ENCODE measurements at regions not wholly inside any gene's neighbourhood (a gene's known extent, or its start where the extent isn't known, plus 50 kb on each side); places are given as distances from the start of the nearest gene placed in this dataset.

- ChIA-PET CTCF (no interaction called here), POLR2A (no interaction called here)
- TF ChIP-seq YY1 (tag by site-specific recombination; IDR thresholded peaks at IDR 0.05) (no peak), ZNF510 (tag by site-specific recombination; IDR thresholded peaks at IDR 0.05; ENCODE audit: insufficient replicate concordance) (no peak), ZNF324 (tag by site-specific recombination; IDR thresholded peaks at IDR 0.05) (no peak), PATZ1 (tag by site-specific recombination; IDR thresholded peaks at IDR 0.05) (no peak), ZFHX2 (tag by site-specific recombination; conservative IDR thresholded peaks at IDR 0.05) (no peak), HIC1 (tag by site-specific recombination; IDR thresholded peaks at IDR 0.05) (no peak)
- H3K4me1 ChIP-seq (ENCODE audit: control insufficient read depth, insufficient read depth, low read length), result no peaks in the 10 kb centered on the region
- no peaks in the 10 kb centered on the region for H3K36me3 ChIP-seq (ENCODE audit: control insufficient read depth in 2 of 2, insufficient read depth in 1 of 2, low read length in 2 of 2)
- H3K27ac ChIP-seq (ENCODE audit: extremely low read depth, low read depth, low read length), result no peak overlapping the region
- no peak overlapping the region for H3K4me3 ChIP-seq (ENCODE audit: low read depth, low read length)
- no peaks in the 10 kb centered on the region for H3K9me3 ChIP-seq (ENCODE audit: control insufficient read depth, insufficient read depth, low read depth, low read length)
Observed at GRCh38 chr7:10612950-10613349, 360.7 kb upstream of the PHF14 start.

DNA sequence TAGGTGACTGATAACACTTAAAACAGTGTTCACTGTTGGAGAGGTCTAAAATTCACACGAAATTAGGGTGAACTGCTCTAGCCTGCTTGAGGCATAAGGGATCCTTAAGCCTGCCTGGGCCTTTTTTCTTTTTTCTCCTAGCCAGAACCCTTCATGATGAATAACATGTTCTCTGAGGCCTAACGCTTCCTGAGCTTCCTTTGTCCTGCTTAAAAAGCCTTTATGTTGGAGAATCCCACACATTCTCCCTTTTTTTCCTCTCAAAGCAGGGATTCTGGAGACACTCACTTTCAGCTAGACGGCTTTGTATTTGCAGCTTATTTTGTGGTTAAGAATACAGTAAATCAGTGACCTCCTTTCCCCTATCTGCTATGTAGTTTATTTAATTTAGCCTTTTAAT is 354.7 kb upstream of the PHF14 start:
- Histone ChIP-seq H3K36me3 (ENCODE audit: control insufficient read depth in 2 of 2, insufficient read depth in 1 of 2, low read length in 2 of 2) (no peaks in the 10 kb centered on the region), H3K4me1 (ENCODE audit: control insufficient read depth, insufficient read depth, low read length) (no peaks in the 10 kb centered on the region), H3K9me3 (ENCODE audit: control insufficient read depth, insufficient read depth, low read depth, low read length) (no peaks in the 10 kb centered on the region), H3K4me3 (ENCODE audit: low read depth, low read length) (no peak overlapping the region), H3K27ac (ENCODE audit: extremely low read depth, low read depth, low read length) (no peak overlapping the region)
- no peak for TF ChIP-seq ZNF623 (tag by site-specific recombination; IDR thresholded peaks at IDR 0.05)
- ChIA-PET CTCF (no interaction called here), POLR2A (no interaction called here)

- ChIA-PET CTCF (no interaction called here), POLR2A (no interaction called here)
- Histone ChIP-seq H3K4me1 (ENCODE audit: control insufficient read depth, insufficient read depth, low read length) (no peaks in the 10 kb centered on the region), H3K36me3 (ENCODE audit: control insufficient read depth in 2 of 2, insufficient read depth in 1 of 2, low read length in 2 of 2) (no peaks in the 10 kb centered on the region), H3K27ac (ENCODE audit: extremely low read depth, low read depth, low read length) (no peak overlapping the region), H3K4me3 (ENCODE audit: low read depth, low read length) (no peak overlapping the region), H3K9me3 (ENCODE audit: control insufficient read depth, insufficient read depth, low read depth, low read length) (no peaks in the 10 kb centered on the region)
- TF ChIP-seq WT1 (tag by site-specific recombination; IDR thresholded peaks at IDR 0.05) (no peak), INSM2 (tag by site-specific recombination; IDR thresholded peaks at IDR 0.05) (no peak), ZNF24 (tag by site-specific recombination; IDR thresholded peaks at IDR 0.05) (no peak)
- TF ChIP-seq, protein P1, sequence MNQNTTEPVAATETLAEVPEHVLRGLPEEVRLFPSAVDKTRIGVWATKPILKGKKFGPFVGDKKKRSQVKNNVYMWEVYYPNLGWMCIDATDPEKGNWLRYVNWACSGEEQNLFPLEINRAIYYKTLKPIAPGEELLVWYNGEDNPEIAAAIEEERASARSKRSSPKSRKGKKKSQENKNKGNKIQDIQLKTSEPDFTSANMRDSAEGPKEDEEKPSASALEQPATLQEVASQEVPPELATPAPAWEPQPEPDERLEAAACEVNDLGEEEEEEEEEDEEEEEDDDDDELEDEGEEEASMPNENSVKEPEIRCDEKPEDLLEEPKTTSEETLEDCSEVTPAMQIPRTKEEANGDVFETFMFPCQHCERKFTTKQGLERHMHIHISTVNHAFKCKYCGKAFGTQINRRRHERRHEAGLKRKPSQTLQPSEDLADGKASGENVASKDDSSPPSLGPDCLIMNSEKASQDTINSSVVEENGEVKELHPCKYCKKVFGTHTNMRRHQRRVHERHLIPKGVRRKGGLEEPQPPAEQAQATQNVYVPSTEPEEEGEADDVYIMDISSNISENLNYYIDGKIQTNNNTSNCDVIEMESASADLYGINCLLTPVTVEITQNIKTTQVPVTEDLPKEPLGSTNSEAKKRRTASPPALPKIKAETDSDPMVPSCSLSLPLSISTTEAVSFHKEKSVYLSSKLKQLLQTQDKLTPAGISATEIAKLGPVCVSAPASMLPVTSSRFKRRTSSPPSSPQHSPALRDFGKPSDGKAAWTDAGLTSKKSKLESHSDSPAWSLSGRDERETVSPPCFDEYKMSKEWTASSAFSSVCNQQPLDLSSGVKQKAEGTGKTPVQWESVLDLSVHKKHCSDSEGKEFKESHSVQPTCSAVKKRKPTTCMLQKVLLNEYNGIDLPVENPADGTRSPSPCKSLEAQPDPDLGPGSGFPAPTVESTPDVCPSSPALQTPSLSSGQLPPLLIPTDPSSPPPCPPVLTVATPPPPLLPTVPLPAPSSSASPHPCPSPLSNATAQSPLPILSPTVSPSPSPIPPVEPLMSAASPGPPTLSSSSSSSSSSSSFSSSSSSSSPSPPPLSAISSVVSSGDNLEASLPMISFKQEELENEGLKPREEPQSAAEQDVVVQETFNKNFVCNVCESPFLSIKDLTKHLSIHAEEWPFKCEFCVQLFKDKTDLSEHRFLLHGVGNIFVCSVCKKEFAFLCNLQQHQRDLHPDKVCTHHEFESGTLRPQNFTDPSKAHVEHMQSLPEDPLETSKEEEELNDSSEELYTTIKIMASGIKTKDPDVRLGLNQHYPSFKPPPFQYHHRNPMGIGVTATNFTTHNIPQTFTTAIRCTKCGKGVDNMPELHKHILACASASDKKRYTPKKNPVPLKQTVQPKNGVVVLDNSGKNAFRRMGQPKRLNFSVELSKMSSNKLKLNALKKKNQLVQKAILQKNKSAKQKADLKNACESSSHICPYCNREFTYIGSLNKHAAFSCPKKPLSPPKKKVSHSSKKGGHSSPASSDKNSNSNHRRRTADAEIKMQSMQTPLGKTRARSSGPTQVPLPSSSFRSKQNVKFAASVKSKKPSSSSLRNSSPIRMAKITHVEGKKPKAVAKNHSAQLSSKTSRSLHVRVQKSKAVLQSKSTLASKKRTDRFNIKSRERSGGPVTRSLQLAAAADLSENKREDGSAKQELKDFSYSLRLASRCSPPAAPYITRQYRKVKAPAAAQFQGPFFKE (tag by site-specific recombination; IDR thresholded peaks at IDR 0.05; ENCODE audit: borderline replicate concordance), result no peak
Observed at GRCh38 chr7:10632712-10633111, 341.0 kb upstream of the PHF14 start.

Measured in HEK293 (cell line).